HepG2 (cell line): ENCODE measurements at regions not wholly inside any gene's neighbourhood (a gene's known extent, or its start where the extent isn't known, plus 50 kb on each side); places are given as distances from the start of the nearest gene placed in this dataset.
A peak's percentile ranks its signal among the peaks of the same experiment; 100 is the strongest.

Source experiments
- CBX2 ChIP-seq, 2 experiments: fragments of 200-600 bp in 1 of 2; sonication (generic); formaldehyde crosslinking in 1 of 2; IDR thresholded peaks; 2 replicates each; pipeline versions ENCODE4 v1.7.0 to v1.8.1; 2018 to 2022; ENCODE audit warnings: low read depth in 2 of 2, low read length in 1 of 2, mild to moderate bottlenecking in 1 of 2, missing genetic modification reagents in 1 of 2
- CHD4 ChIP-seq: fragments of 200-600 bp; sonication (generic); IDR thresholded peaks from 2 replicates; pipeline ENCODE4 v1.7.0; 2017; ENCODE audit warnings: mild to moderate bottlenecking, low read length, borderline replicate concordance
- E2F1 ChIP-seq: sonication (generic); formaldehyde crosslinking; IDR thresholded peaks from 2 replicates; pipeline ENCODE4 v1.5.0; 2020; ENCODE audit warnings: missing genetic modification reagents
- EHMT2 ChIP-seq: fragments of 200-600 bp; sonication (generic); IDR thresholded peaks from 2 replicates; pipeline ENCODE4 v1.7.0; 2017; ENCODE audit warnings: antibody characterized with exemption, low read depth, low read length, borderline replicate concordance
- ESRRA ChIP-seq: sonication (generic); formaldehyde crosslinking; IDR thresholded peaks from 2 replicates; pipeline ENCODE4 v1.5.1; 2020; ENCODE audit warnings: mild to moderate bottlenecking, low read depth, missing genetic modification reagents
- FOSL2 ChIP-seq: sonication (generic); formaldehyde crosslinking; IDR thresholded peaks from 2 replicates; pipeline ENCODE4 v1.4.0; 2020; ENCODE audit warnings: missing genetic modification reagents
- GATA4 ChIP-seq: sonication (generic); IDR thresholded peaks from 2 replicates; pipeline ENCODE4 v1.6.1; 2016; ENCODE audit warnings: antibody characterized with exemption, low read depth, borderline replicate concordance
- MXI1 ChIP-seq: IDR thresholded peaks from 3 replicates; pipeline ENCODE4 v1.6.1; 2012; ENCODE audit warnings: low read depth, low read length, inconsistent platforms, borderline replicate concordance
- STAG1 ChIP-seq: sonication (generic); formaldehyde crosslinking; IDR thresholded peaks from 2 replicates; pipeline ENCODE4 v1.4.0; 2020; ENCODE audit warnings: missing genetic modification reagents
- TCF7L2 ChIP-seq: IDR thresholded peaks from 2 replicates; pipeline ENCODE4 v1.6.1; 2011; ENCODE audit warnings: mild to moderate bottlenecking, low read depth, low read length, moderate library complexity
- TSC22D2 ChIP-seq: sonication (generic); formaldehyde crosslinking; IDR thresholded peaks from 2 replicates; pipeline ENCODE4 v1.5.1; 2020; ENCODE audit warnings: missing genetic modification reagents, mild to moderate bottlenecking, borderline replicate concordance
- ZFP36L1 ChIP-seq: sonication (generic); formaldehyde crosslinking; IDR thresholded peaks from 2 replicates; pipeline ENCODE4 v1.8.0; 2022; ENCODE audit warnings: mild to moderate bottlenecking, missing genetic modification reagents, moderate library complexity
- ZNF253 ChIP-seq: sonication (generic); formaldehyde crosslinking; IDR thresholded peaks from 2 replicates; pipeline ENCODE4 v1.8.0; 2022; ENCODE audit warnings: mild to moderate bottlenecking, missing genetic modification reagents, borderline replicate concordance
- ZNF331 ChIP-seq: sonication (generic); formaldehyde crosslinking; IDR thresholded peaks from 2 replicates; pipeline ENCODE4 v1.4.0; 2020; ENCODE audit warnings: missing genetic modification reagents
- ZNF430 ChIP-seq: sonication (generic); formaldehyde crosslinking; IDR thresholded peaks from 2 replicates; pipeline ENCODE4 v1.9.0; 2021; ENCODE audit warnings: mild to moderate bottlenecking, missing genetic modification reagents
- ZNF607 ChIP-seq: sonication (generic); formaldehyde crosslinking; IDR thresholded peaks from 2 replicates; pipeline ENCODE4 v1.5.1; 2020; ENCODE audit warnings: missing genetic modification reagents, mild to moderate bottlenecking, borderline replicate concordance
- ZNF614 ChIP-seq: IDR thresholded peaks from 2 replicates; pipeline ENCODE4 v1.6.1; 2018; ENCODE audit warnings: missing biosample characterization, missing genetic modification reagents, inconsistent platforms, borderline replicate concordance
- ZNF644 ChIP-seq: IDR thresholded peaks from 2 replicates; pipeline ENCODE4 v1.6.1; 2016; ENCODE audit warnings: low read depth
- ZNF75D ChIP-seq: sonication (generic); formaldehyde crosslinking; IDR thresholded peaks from 2 replicates; pipeline ENCODE4 v1.8.1; 2023; ENCODE audit warnings: missing genetic modification reagents, mild to moderate bottlenecking, borderline replicate concordance
- ZNF768 ChIP-seq: sonication (generic); formaldehyde crosslinking; IDR thresholded peaks from 2 replicates; pipeline ENCODE4 v1.4.0; 2020; ENCODE audit warnings: missing genetic modification reagents
- TF ChIP-seq, protein P1 (sequence below): sonication (generic); formaldehyde crosslinking; IDR thresholded peaks from 2 replicates; pipeline ENCODE4 v1.5.1; 2020; ENCODE audit warnings: missing genetic modification reagents, mild to moderate bottlenecking, borderline replicate concordance
- TF ChIP-seq, protein P2 (sequence below): sonication (generic); formaldehyde crosslinking; IDR thresholded peaks from 2 replicates; pipeline ENCODE4 v1.4.0; 2020; ENCODE audit warnings: mild to moderate bottlenecking, missing genetic modification reagents
- TF ChIP-seq, protein P3 (sequence below): sonication (generic); formaldehyde crosslinking; IDR thresholded peaks from 2 replicates; pipeline ENCODE4 v1.5.0; 2020; ENCODE audit warnings: mild to moderate bottlenecking, low read depth, missing genetic modification reagents, borderline replicate concordance

- TF ChIP-seq ZNF607 (CRISPR knock-in tag) (no peak), ZNF768 (no peak; the same call in 1 of the 2 replicates), ESRRA (CRISPR knock-in tag) (no peak), FOSL2 (CRISPR knock-in tag) (no peak), ZNF430 (CRISPR knock-in tag) (no peak), ZNF331 (CRISPR knock-in tag) (no peak), ZNF644 (no peak), ZNF253 (CRISPR knock-in tag) (no peak), CHD4 (no peak), TSC22D2 (CRISPR knock-in tag) (no peak), CBX2 (IDR thresholded peaks at IDR 0.05; ENCODE audit: low read depth, low read length) (no peak), CBX2 (CRISPR knock-in tag; IDR thresholded peaks at IDR 0.05; ENCODE audit: low read depth) (no peak), EHMT2 (no peak), MXI1 (no peak), TCF7L2 (no peak), STAG1 (CRISPR knock-in tag) (peak; percentile 41), GATA4 (no peak), E2F1 (CRISPR knock-in tag) (no peak), ZNF75D (CRISPR knock-in tag) (no peak), ZFP36L1 (CRISPR knock-in tag) (no peak), ZNF614 (CRISPR knock-in tag) (no peak)
- TF ChIP-seq, protein P1, sequence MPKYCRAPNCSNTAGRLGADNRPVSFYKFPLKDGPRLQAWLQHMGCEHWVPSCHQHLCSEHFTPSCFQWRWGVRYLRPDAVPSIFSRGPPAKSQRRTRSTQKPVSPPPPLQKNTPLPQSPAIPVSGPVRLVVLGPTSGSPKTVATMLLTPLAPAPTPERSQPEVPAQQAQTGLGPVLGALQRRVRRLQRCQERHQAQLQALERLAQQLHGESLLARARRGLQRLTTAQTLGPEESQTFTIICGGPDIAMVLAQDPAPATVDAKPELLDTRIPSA (CRISPR knock-in tag), result no peak
- TF ChIP-seq, protein P2, sequence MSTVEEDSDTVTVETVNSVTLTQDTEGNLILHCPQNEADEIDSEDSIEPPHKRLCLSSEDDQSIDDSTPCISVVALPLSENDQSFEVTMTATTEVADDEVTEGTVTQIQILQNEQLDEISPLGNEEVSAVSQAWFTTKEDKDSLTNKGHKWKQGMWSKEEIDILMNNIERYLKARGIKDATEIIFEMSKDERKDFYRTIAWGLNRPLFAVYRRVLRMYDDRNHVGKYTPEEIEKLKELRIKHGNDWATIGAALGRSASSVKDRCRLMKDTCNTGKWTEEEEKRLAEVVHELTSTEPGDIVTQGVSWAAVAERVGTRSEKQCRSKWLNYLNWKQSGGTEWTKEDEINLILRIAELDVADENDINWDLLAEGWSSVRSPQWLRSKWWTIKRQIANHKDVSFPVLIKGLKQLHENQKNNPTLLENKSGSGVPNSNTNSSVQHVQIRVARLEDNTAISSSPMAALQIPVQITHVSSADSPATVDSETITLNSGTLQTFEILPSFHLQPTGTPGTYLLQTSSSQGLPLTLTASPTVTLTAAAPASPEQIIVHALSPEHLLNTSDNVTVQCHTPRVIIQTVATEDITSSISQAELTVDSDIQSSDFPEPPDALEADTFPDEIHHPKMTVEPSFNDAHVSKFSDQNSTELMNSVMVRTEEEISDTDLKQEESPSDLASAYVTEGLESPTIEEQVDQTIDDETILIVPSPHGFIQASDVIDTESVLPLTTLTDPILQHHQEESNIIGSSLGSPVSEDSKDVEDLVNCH (CRISPR knock-in tag), result no peak
- TF ChIP-seq, protein P3, sequence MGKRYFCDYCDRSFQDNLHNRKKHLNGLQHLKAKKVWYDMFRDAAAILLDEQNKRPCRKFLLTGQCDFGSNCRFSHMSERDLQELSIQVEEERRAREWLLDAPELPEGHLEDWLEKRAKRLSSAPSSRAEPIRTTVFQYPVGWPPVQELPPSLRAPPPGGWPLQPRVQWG (CRISPR knock-in tag), result no peak
These were observed 130.7 kb upstream of the ZMIZ1 start (continued) for GRCh38 chr10:78937800-78938694.
